PC-9 (cell line): ENCODE measurements at regions not wholly inside any gene's neighbourhood (a gene's known extent, or its start where the extent isn't known, plus 50 kb on each side); places are given as distances from the start of the nearest gene placed in this dataset.

Source experiments
- BruUV-seq: library from RNA; stranded (reverse); fragments of 400-500 nt; replicated peaks from 2 replicates; lab custom pipeline; 2021; lab: Mats Ljungman, UMichigan
- CTCF ChIA-PET: fragments of 300-600 bp; sonication (Branson Sonifier 250); formaldehyde crosslinking; loops from one replicate; lab custom pipeline; 2022; ENCODE audit warnings: antibody characterized with exemption; lab: Charles Lee
- POLR2A ChIA-PET: fragments of 300-600 bp; sonication (Branson Sonifier 250); formaldehyde crosslinking; loops from one replicate; lab custom pipeline; 2022; ENCODE audit warnings: antibody characterized with exemption; ENCODE audit not compliant: unreplicated experiment; lab: Charles Lee
- DNase-seq, 2 experiments: peaks; one replicate each; pipeline versions ENCODE4 v3.0.0 to v3.0.0-alpha.2; 2015 to 2022; ENCODE audit warnings: mixed read lengths in 1 of 2
- H2AFZ ChIP-seq: fragments of 200-600 bp; sonication (generic); 2 replicates; pipeline ENCODE4 v1.8.1; 2017; ENCODE audit warnings: antibody characterized with exemption
- H3F3A ChIP-seq: fragments of 200-600 bp; sonication (generic); 2 replicates; pipeline ENCODE4 v1.8.1; 2017; ENCODE audit warnings: antibody characterized with exemption, mild to moderate bottlenecking, low read depth; ENCODE audit not compliant: insufficient read depth
- H3K27ac ChIP-seq: fragments of 200-600 bp; sonication (generic); 2 replicates; pipeline ENCODE4 v1.6.1; 2016; ENCODE audit warnings: mixed run types
- H3K27me3 ChIP-seq: fragments of 200-600 bp; sonication (generic); 2 replicates; pipeline ENCODE4 v1.6.1; 2016; ENCODE audit warnings: low read depth, mixed run types; ENCODE audit not compliant: insufficient read depth
- H3K36me3 ChIP-seq: fragments of 200-600 bp; sonication (generic); 2 replicates; pipeline ENCODE4 v1.6.1; 2016; ENCODE audit warnings: low read depth, mixed run types
- H3K4me1 ChIP-seq: fragments of 200-600 bp; sonication (generic); replicated peaks from 2 replicates; pipeline ENCODE4 v1.6.1; 2016; ENCODE audit warnings: mixed run types; ENCODE audit not compliant: insufficient read depth
- H3K4me2 ChIP-seq: fragments of 200-600 bp; sonication (generic); 2 replicates; pipeline ENCODE4 v1.6.1; 2017; ENCODE audit warnings: mixed run types
- H3K4me3 ChIP-seq: fragments of 200-600 bp; sonication (generic); 2 replicates; pipeline ENCODE4 v1.6.1; 2016; ENCODE audit warnings: mixed run types
- H3K79me2 ChIP-seq: fragments of 200-600 bp; sonication (generic); 2 replicates; pipeline ENCODE4 v1.6.1; 2017; ENCODE audit warnings: low read depth, mixed run types
- H3K9me2 ChIP-seq: fragments of 200-600 bp; sonication (generic); 2 replicates; pipeline ENCODE4 v1.8.1; 2017; ENCODE audit warnings: mild to moderate bottlenecking; ENCODE audit not compliant: insufficient read depth
- H3K9me3 ChIP-seq: fragments of 200-600 bp; sonication (generic); 2 replicates; pipeline ENCODE4 v1.8.1; 2016; ENCODE audit warnings: low read depth; ENCODE audit not compliant: insufficient read depth
- H4K20me1 ChIP-seq: fragments of 200-600 bp; sonication (generic); 2 replicates; pipeline ENCODE4 v1.8.1; 2017; ENCODE audit not compliant: insufficient read depth
- CTCF ChIP-seq: fragments of 200-600 bp; sonication (generic); conservative IDR thresholded peaks from 2 replicates; pipeline ENCODE4 v1.6.1; 2017; ENCODE audit warnings: mixed run types, antibody characterized with exemption, mild to moderate bottlenecking, moderate library complexity
- EZH2 ChIP-seq: fragments of 200-600 bp; sonication (generic); IDR thresholded peaks from 2 replicates; pipeline ENCODE4 v1.8.0; 2017; ENCODE audit warnings: antibody characterized with exemption, low read depth
- intact Hi-C: fragments of 100-400 bp; cut with micrococcal nuclease; formaldehyde crosslinking; loops from one replicate; pipeline ENCODE4 v1.10.0; 2022; ENCODE audit not compliant: unreplicated experiment

DNA sequence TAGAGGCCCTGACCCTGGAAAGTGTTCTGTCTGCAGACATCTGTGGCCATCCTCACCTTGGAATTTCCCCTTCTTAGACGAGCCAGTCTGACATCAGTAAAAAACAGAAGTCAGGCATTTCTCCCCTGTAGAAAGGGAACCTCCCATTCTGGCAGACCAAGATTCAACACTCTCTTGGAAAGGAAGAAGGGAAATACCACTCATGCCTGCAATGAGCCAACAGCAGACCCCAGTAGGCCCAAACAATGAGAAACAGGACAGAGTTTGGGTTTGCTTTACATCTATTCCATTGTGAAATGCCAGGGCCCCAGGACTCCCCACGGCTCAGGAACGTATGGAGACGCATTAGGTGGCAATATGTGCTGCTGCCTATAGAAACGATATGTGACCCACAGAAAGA, 264.0 kb upstream of the NSMCE3 start:
- POLR2A ChIA-PET = no interaction called here

GRCh38 chr15:29532296-29532695, 262.7 kb upstream of the NSMCE3 start:
- POLR2A ChIA-PET = no interaction called here
- no peaks in the 10 kb centered on the region for H3K36me3 ChIP-seq
- no peaks in the 10 kb centered on the region for H3K9me2 ChIP-seq
- intact Hi-C loops = no loop called here
- H3K27ac ChIP-seq = no peak overlapping the region
- no peaks in the 10 kb centered on the region for H3K4me1 ChIP-seq
- CTCF ChIA-PET = no interaction called here
- no peaks in the 10 kb centered on the region for H3K9me3 ChIP-seq
- no peaks in the 10 kb centered on the region for H3F3A ChIP-seq
- TF ChIP-seq EZH2 (no peak), CTCF (no peak)
- no peaks in the 10 kb centered on the region for H4K20me1 ChIP-seq
- no peaks in the 10 kb centered on the region for H3K79me2 ChIP-seq
- BruUV-seq = no TSS peak
- no peak overlapping the region for H3K4me3 ChIP-seq
- H2AFZ ChIP-seq = no peak overlapping the region
- H3K4me2 ChIP-seq = no peak overlapping the region
- H3K27me3 ChIP-seq = peaks cover 14% of the 10 kb centered on the region; the same call in 1 of the 2 replicates
- DNase-seq = no peak

More for the DNA sequence above, 264.0 kb upstream of the NSMCE3 start:
- H3K27ac ChIP-seq = no peak overlapping the region
- H3K27me3 ChIP-seq = peaks cover 25% of the 10 kb centered on the region
- H2AFZ ChIP-seq = no peak overlapping the region
- intact Hi-C loops = no loop called here
- no peak overlapping the region for H3K4me3 ChIP-seq
- H3F3A ChIP-seq = no peaks in the 10 kb centered on the region
- CTCF ChIA-PET = no interaction called here
- H3K36me3 ChIP-seq = no peaks in the 10 kb centered on the region
- TF ChIP-seq CTCF = no peak
- no peaks in the 10 kb centered on the region for H3K9me2 ChIP-seq
- BruUV-seq = no TSS peak
- H4K20me1 ChIP-seq = no peaks in the 10 kb centered on the region
- H3K4me2 ChIP-seq = no peak overlapping the region
- H3K9me3 ChIP-seq = no peaks in the 10 kb centered on the region
- no peaks in the 10 kb centered on the region for H3K79me2 ChIP-seq
- no peaks in the 10 kb centered on the region for H3K4me1 ChIP-seq
- DNase-seq = no peak

GRCh38 chr15:29530966-29531365, 261.3 kb upstream of the NSMCE3 start:
- no TSS peak for BruUV-seq
- Histone ChIP-seq H3K79me2 (no peaks in the 10 kb centered on the region), H3K36me3 (no peaks in the 10 kb centered on the region), H3K27ac (no peak overlapping the region), H3K4me1 (no peaks in the 10 kb centered on the region), H3K4me3 (no peak overlapping the region), H3F3A (no peaks in the 10 kb centered on the region), H3K9me2 (no peaks in the 10 kb centered on the region), H3K9me3 (no peaks in the 10 kb centered on the region), H4K20me1 (no peaks in the 10 kb centered on the region), H3K27me3 (peaks cover 1% of the 10 kb centered on the region; the same call in 1 of the 2 replicates), H3K4me2 (no peak overlapping the region), H2AFZ (no peak overlapping the region)
- ChIA-PET POLR2A (no interaction called here), CTCF (no interaction called here)
- no peak for TF ChIP-seq EZH2
- TF ChIP-seq CTCF = no peak
- no peak for DNase-seq
- intact Hi-C loops = no loop called here
